Chondrocyte (in vitro differentiated cells): ENCODE measurements at regions not wholly inside any gene's neighbourhood (a gene's known extent, or its start where the extent isn't known, plus 50 kb on each side); places are given as distances from the start of the nearest gene placed in this dataset.

ENCODE experiments used
- DNase-seq: peaks from one replicate; pipeline ENCODE4 v3.0.0; 2021; ENCODE audit warnings: mixed read lengths, low spot score
- H3K27ac Mint-ChIP-seq: one replicate; pipeline ENCODE4 v1.8.0; 2021; ENCODE audit warnings: mild to moderate bottlenecking, moderate library complexity, mixed read lengths; ENCODE audit not compliant: unreplicated experiment
- H3K27me3 Mint-ChIP-seq: 2 replicates; pipeline ENCODE4 v1.8.0; 2021; ENCODE audit warnings: low read depth, mixed read lengths
- H3K36me3 Mint-ChIP-seq: 2 replicates; pipeline ENCODE4 v1.8.0; 2021; ENCODE audit warnings: low read depth, mixed read lengths
- H3K4me1 Mint-ChIP-seq: 2 replicates; pipeline ENCODE4 v1.8.0; 2021; ENCODE audit warnings: low read depth, mild to moderate bottlenecking, mixed read lengths
- H3K4me3 Mint-ChIP-seq: one replicate; pipeline ENCODE4 v1.8.0; 2021; ENCODE audit warnings: mild to moderate bottlenecking, moderate library complexity, mixed read lengths; ENCODE audit not compliant: unreplicated experiment
- H3K9me3 Mint-ChIP-seq: 2 replicates; pipeline ENCODE4 v1.8.0; 2021; ENCODE audit warnings: low read depth, mixed read lengths
- CTCF ChIP-seq: fragments of 200-600 bp; sonication (generic); IDR thresholded peaks from 2 replicates; pipeline ENCODE4 v1.5.0; 2021; ENCODE audit warnings: antibody characterized with exemption, mild to moderate bottlenecking, moderate library complexity

GRCh38 chr2:59428940-59429339 is 1124.5 kb downstream of the BCL11A start:
- DNase-seq: no peak
- TF ChIP-seq CTCF: no peak
- Mint-ChIP-seq H3K27me3 (no peaks in the 10 kb centered on the region), H3K27ac (no peak overlapping the region), H3K4me1 (no peaks in the 10 kb centered on the region), H3K36me3 (no peaks in the 10 kb centered on the region), H3K9me3 (peaks cover 34% of the 10 kb centered on the region), H3K4me3 (no peak overlapping the region)

- Mint-ChIP-seq H3K36me3 (no peaks in the 10 kb centered on the region), H3K27ac (no peak overlapping the region), H3K4me3 (no peak overlapping the region), H3K4me1 (no peaks in the 10 kb centered on the region), H3K27me3 (no peaks in the 10 kb centered on the region), H3K9me3 (peaks cover 26% of the 10 kb centered on the region)
- DNase-seq: no peak
- TF ChIP-seq CTCF: no peak
Measured at GRCh38 chr2:59427980-59428379, 1125.5 kb downstream of the BCL11A start.

GRCh38 chr2:59425247-59425646 is 1128.2 kb downstream of the BCL11A start:
- no peak for DNase-seq
- H3K27ac Mint-ChIP-seq: no peak overlapping the region
- no peaks in the 10 kb centered on the region for H3K36me3 Mint-ChIP-seq
- no peak overlapping the region for H3K4me3 Mint-ChIP-seq
- TF ChIP-seq CTCF: no peak
- peaks cover 3% of the 10 kb centered on the region for H3K27me3 Mint-ChIP-seq
- H3K4me1 Mint-ChIP-seq: no peaks in the 10 kb centered on the region
- H3K9me3 Mint-ChIP-seq: peaks cover 13% of the 10 kb centered on the region

- peaks cover 1% of the 10 kb centered on the region for H3K36me3 Mint-ChIP-seq
- no peaks in the 10 kb centered on the region for H3K4me1 Mint-ChIP-seq
- no peak for DNase-seq
- H3K4me3 Mint-ChIP-seq: no peak overlapping the region
- TF ChIP-seq CTCF: no peak
- H3K9me3 Mint-ChIP-seq: peaks cover 53% of the 10 kb centered on the region
- peaks cover 4% of the 10 kb centered on the region for H3K27me3 Mint-ChIP-seq
- no peak overlapping the region for H3K27ac Mint-ChIP-seq
Measured at GRCh38 chr2:59413751-59414570, 1139.5 kb downstream of the BCL11A start.

- TF ChIP-seq CTCF: no peak
- Mint-ChIP-seq H3K4me1 (no peaks in the 10 kb centered on the region), H3K4me3 (no peak overlapping the region), H3K9me3 (peaks cover 13% of the 10 kb centered on the region), H3K27ac (no peak overlapping the region), H3K36me3 (no peaks in the 10 kb centered on the region), H3K27me3 (no peaks in the 10 kb centered on the region)
- DNase-seq: no peak
Measured at GRCh38 chr2:59399126-59399525, 1154.3 kb downstream of the BCL11A start.
